Panc1 (cell line): ENCODE measurements at regions not wholly inside any gene's neighbourhood (a gene's known extent, or its start where the extent isn't known, plus 50 kb on each side); places are given as distances from the start of the nearest gene placed in this dataset.

Experiments used
- ATAC-seq: fragments of 200-7000 bp; cut with Tn5 transposase; 2 replicates; pipeline ENCODE4 v1.9.1; 2020; ENCODE audit warnings: mild to moderate bottlenecking, moderate library complexity
- BruUV-seq: library from RNA; stranded (reverse); fragments of 400-500 nt; replicated peaks from 2 replicates; lab custom pipeline; 2021; lab: Mats Ljungman, UMichigan
- CTCF ChIA-PET: fragments of 300-600 bp; sonication (Branson Sonifier 250); formaldehyde crosslinking; loops from one replicate; lab custom pipeline; 2022; ENCODE audit warnings: antibody characterized with exemption; lab: Charles Lee
- POLR2A ChIA-PET: fragments of 300-600 bp; sonication (Branson Sonifier 250); formaldehyde crosslinking; loops from one replicate; lab custom pipeline; 2022; ENCODE audit warnings: antibody characterized with exemption; lab: Charles Lee
- DNase-seq: peaks from one replicate; pipeline ENCODE4 v3.0.0-alpha.2; 2010; ENCODE audit warnings: low read depth, low spot score
- H3K27ac ChIP-seq: 2 replicates; pipeline ENCODE4 v1.5.1; 2011; ENCODE audit warnings: mild to moderate bottlenecking, low read length, inconsistent platforms
- H3K27me3 ChIP-seq: fragments of 200-500 bp; sonication (Bioruptor generic); 2 replicates; pipeline ENCODE4 v1.6.0; 2014; ENCODE audit warnings: low read length, inconsistent platforms; ENCODE audit not compliant: control insufficient read depth, insufficient read depth
- H3K36me3 ChIP-seq: fragments of 200-500 bp; sonication (Bioruptor generic); 2 replicates; pipeline ENCODE4 v1.5.1; 2014; ENCODE audit warnings: inconsistent platforms, mild to moderate bottlenecking, low read length, moderate library complexity; ENCODE audit not compliant: control insufficient read depth, insufficient read depth
- H3K4me1 ChIP-seq: 2 replicates; pipeline ENCODE4 v1.5.1; 2011; ENCODE audit warnings: inconsistent platforms, mild to moderate bottlenecking, low read length, moderate library complexity; ENCODE audit not compliant: control insufficient read depth, insufficient read depth
- H3K4me3 ChIP-seq, 2 experiments: 2 replicates each; pipeline ENCODE4 v1.5.1; 2011 to 2012; ENCODE audit warnings: low read depth in 2 of 2, low read length in 2 of 2, mild to moderate bottlenecking in 2 of 2, inconsistent platforms in 1 of 2, moderate library complexity in 1 of 2
- H3K9me3 ChIP-seq: fragments of 200-500 bp; sonication (Bioruptor generic); 2 replicates; pipeline ENCODE4 v1.5.1; 2014; ENCODE audit warnings: low read depth, mild to moderate bottlenecking, inconsistent platforms, low read length, moderate library complexity; ENCODE audit not compliant: control insufficient read depth, insufficient read depth
- CTCF ChIP-seq: fragments of 450-650 bp; IDR thresholded peaks from 2 replicates; pipeline ENCODE4 v1.5.1; 2017; ENCODE audit warnings: mild to moderate bottlenecking
- POLR2AphosphoS5 ChIP-seq: IDR thresholded peaks from 2 replicates; pipeline ENCODE4 v1.6.1; 2012; ENCODE audit warnings: mild to moderate bottlenecking, low read depth, low read length, moderate library complexity
- SIN3A ChIP-seq: IDR thresholded peaks from 2 replicates; pipeline ENCODE4 v1.6.1; 2012; ENCODE audit warnings: low read depth, mild to moderate bottlenecking, low read length, moderate library complexity, borderline replicate concordance; ENCODE audit not compliant: insufficient read depth
- TCF7L2 ChIP-seq: IDR thresholded peaks from 2 replicates; pipeline ENCODE4 v1.6.1; 2011; ENCODE audit warnings: mild to moderate bottlenecking, low read depth, low read length, inconsistent platforms
- in situ Hi-C: cut with HindIII; loops from 2 replicates; pipeline ENCODE4 v1.10.0; 2016; ENCODE audit warnings: low sequenced_read_pairs, low pct_unique_long_range_greater_than_20kb
- intact Hi-C: fragments of 100-400 bp; cut with micrococcal nuclease; formaldehyde crosslinking; loops from one replicate; pipeline ENCODE4 v1.10.0; 2022; ENCODE audit not compliant: unreplicated experiment
- TF ChIP-seq, protein P1 (sequence below), 2 experiments: IDR thresholded peaks; 2 replicates each; pipeline ENCODE4 v1.6.1; 2011 to 2012; ENCODE audit warnings: low read depth in 2 of 2, control low read depth in 1 of 2, low read length in 1 of 2, mild to moderate bottlenecking in 1 of 2, moderate library complexity in 1 of 2; ENCODE audit not compliant: insufficient read depth in 1 of 2

DNA sequence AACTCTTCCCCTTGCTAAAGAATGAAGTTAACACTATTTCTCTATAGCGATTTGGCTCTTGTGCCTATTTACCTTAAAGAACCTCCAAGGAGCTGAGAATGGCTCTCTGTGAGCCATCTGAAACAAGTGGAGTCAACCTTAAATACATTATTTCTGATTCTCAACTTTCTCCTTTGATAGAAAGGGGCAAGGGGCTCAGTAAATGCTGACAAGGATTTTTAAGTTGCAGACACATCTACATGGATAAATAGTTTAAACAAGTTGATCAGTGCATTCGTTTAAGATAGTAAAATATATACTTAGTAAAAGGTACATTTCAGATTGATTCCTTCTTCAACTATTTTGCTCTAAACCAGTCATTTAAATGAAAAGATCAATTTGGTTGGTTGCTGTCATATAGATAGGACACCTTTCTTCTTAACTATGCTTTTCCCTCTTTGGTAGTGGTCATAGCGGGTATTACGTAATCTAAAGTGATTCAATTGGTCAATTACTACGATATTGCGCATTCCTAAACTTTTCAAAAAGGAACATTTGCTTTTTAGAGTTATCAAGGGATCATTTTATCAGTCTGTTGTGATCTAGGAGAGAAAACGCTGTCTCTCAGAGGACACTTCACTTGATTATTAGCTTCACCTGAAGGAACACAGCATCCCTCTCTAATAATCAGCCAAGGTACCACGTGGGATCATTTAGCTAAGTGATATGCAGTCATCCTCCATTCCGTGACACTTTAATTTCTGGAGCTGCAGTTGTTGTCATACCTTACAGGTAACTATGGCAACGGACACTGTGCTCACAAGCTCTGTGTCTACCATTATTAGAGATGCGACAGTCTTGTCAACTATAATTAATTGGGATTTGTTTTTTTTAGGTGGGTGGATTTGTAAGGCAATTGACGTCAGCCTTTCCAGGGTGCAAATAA lies 50.9 kb upstream of the KCNE4 start:
- in situ Hi-C loops: no loop called here
- TF ChIP-seq, protein P1, sequence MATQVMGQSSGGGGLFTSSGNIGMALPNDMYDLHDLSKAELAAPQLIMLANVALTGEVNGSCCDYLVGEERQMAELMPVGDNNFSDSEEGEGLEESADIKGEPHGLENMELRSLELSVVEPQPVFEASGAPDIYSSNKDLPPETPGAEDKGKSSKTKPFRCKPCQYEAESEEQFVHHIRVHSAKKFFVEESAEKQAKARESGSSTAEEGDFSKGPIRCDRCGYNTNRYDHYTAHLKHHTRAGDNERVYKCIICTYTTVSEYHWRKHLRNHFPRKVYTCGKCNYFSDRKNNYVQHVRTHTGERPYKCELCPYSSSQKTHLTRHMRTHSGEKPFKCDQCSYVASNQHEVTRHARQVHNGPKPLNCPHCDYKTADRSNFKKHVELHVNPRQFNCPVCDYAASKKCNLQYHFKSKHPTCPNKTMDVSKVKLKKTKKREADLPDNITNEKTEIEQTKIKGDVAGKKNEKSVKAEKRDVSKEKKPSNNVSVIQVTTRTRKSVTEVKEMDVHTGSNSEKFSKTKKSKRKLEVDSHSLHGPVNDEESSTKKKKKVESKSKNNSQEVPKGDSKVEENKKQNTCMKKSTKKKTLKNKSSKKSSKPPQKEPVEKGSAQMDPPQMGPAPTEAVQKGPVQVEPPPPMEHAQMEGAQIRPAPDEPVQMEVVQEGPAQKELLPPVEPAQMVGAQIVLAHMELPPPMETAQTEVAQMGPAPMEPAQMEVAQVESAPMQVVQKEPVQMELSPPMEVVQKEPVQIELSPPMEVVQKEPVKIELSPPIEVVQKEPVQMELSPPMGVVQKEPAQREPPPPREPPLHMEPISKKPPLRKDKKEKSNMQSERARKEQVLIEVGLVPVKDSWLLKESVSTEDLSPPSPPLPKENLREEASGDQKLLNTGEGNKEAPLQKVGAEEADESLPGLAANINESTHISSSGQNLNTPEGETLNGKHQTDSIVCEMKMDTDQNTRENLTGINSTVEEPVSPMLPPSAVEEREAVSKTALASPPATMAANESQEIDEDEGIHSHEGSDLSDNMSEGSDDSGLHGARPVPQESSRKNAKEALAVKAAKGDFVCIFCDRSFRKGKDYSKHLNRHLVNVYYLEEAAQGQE (IDR thresholded peaks at IDR 0.05; ENCODE audit: insufficient read depth in 1 of 2, low read depth in 2 of 2, low read length in 1 of 2): no peak
- no peak for TF ChIP-seq POLR2AphosphoS5
- no peak for TF ChIP-seq CTCF
- TF ChIP-seq SIN3A: no peak
- TF ChIP-seq TCF7L2: no peak
- Histone ChIP-seq H3K27ac (no peak overlapping the region), H3K27me3 (no peaks in the 10 kb centered on the region), H3K4me3 (no peak overlapping the region), H3K9me3 (no peaks in the 10 kb centered on the region), H3K4me1 (no peaks in the 10 kb centered on the region), H3K36me3 (no peaks in the 10 kb centered on the region)
- ChIA-PET CTCF (no interaction called here), POLR2A (no interaction called here)
- no TSS peak for BruUV-seq
- ATAC-seq: no peak
- DNase-seq: no peak
- intact Hi-C loops: no loop called here

DNA sequence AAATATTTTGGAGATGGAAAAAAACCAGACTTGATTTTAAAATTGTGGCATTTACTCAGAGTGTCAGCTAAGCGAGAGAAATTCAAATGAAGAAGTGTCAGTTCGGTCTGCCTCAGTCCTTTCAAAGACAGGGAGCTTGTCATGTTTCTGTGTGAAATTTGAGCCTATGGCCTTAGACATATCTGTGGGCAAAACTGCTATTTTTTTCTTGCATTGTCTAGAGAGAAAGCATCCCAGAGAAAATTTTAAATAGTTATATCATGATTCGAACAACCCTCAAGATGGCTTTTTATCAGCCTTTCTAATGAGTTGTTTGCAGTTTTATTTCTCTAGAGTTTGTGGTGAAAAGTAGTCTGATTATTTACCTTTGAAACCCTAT lies 50.2 kb upstream of the KCNE4 start:
- Histone ChIP-seq H3K27ac (no peak overlapping the region), H3K4me1 (no peaks in the 10 kb centered on the region), H3K4me3 (no peak overlapping the region), H3K36me3 (no peaks in the 10 kb centered on the region), H3K9me3 (no peaks in the 10 kb centered on the region), H3K27me3 (no peaks in the 10 kb centered on the region)
- POLR2A ChIA-PET: no interaction called here
- TF ChIP-seq, protein P1 (IDR thresholded peaks at IDR 0.05; ENCODE audit: insufficient read depth in 1 of 2, low read depth in 2 of 2, low read length in 1 of 2): no peak
- TF ChIP-seq SIN3A (no peak), POLR2AphosphoS5 (no peak), CTCF (no peak), TCF7L2 (no peak)
- BruUV-seq: no TSS peak
- in situ Hi-C loops (no loop called here), intact Hi-C loops (no loop called here)
- CTCF ChIA-PET: no interaction called here
- DNase-seq: no peak
- no peak for ATAC-seq
